ENCODE measurements at regions not wholly inside any gene's neighbourhood (a gene's known extent, or its start where the extent isn't known, plus 50 kb on each side); places are given as distances from the start of the nearest gene placed in this dataset.

DNA sequence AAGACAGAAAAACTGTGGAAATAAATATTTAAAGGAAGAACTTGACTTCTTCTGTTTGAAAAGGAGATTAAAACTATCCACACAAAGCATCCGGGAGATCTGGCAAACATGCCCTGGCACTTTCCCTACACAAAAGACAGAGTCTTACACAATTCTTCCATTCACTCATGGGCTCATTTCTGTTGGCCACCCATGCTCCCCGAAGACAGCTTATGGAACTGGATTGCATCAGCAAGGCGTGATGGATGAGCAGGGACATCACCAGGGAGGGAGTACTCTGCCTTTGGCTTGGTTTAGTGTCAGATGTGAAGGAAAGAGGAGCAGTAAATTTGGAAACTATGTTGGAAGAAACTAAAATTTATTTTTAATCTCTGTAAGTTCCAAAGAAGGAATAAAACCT lies 379.3 kb downstream of the CD109 start:
- H3K36me3 ChIP-seq (ENCODE audit: insufficient read depth, low read length) = no peaks in the 10 kb centered on the region
- no peaks in the 10 kb centered on the region for H3K27me3 ChIP-seq (ENCODE audit: insufficient read depth, low read length)
- no peaks in the 10 kb centered on the region for H3K9me3 ChIP-seq (ENCODE audit: low read length)
- H3K4me3 ChIP-seq (ENCODE audit: low read length) = no peak overlapping the region
- no peaks in the 10 kb centered on the region for H3K4me1 ChIP-seq (ENCODE audit: insufficient read depth, low read length)
- no peak overlapping the region for H2AFZ ChIP-seq (ENCODE audit: low read depth, low read length)

DNA sequence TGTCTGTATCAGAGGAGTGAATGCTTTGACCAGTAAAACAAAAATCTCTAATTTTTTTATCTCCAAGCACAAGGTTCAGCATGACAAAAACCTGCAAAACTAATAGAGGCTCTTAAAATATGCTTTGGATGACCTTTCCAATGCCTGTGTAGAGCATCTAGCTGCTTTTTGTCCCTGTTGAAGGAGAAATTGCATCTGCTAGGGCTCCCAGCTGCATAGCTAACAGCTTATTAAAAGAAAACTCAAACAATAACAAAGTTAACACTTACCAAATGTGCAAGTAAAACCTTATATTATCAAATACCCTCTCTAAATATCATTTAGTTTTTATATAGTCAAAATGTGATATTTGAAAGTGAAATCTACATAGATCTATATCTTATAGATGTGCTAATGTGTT lies 378.6 kb downstream of the CD109 start:
- Histone ChIP-seq H3K27me3 (ENCODE audit: insufficient read depth, low read length) (no peaks in the 10 kb centered on the region), H3K9me3 (ENCODE audit: low read length) (no peaks in the 10 kb centered on the region), H3K4me1 (ENCODE audit: insufficient read depth, low read length) (no peaks in the 10 kb centered on the region), H3K4me3 (ENCODE audit: low read length) (no peak overlapping the region), H3K36me3 (ENCODE audit: insufficient read depth, low read length) (no peaks in the 10 kb centered on the region), H2AFZ (ENCODE audit: low read depth, low read length) (no peak overlapping the region)

DNA sequence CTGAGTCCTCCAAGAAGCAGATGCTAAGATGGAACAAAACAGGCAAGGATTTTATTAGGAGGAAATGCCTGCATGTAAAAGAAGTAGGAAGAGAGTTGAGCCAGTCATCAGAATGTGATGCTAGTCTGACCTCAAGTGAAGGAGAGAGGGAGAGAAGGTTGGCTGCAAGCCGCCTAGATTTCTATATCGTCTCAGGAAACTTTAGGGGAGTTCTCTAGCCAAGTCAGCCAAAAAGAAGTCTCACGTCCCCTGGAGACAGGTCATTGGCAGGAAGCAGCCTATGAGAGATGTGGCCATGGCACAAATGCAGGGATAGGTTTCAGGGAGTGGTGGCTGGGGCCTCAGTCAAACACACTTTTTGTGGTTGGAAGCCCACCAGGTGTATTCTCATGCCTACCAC lies 378.0 kb downstream of the CD109 start:
- Histone ChIP-seq H3K36me3 (ENCODE audit: insufficient read depth, low read length) (no peaks in the 10 kb centered on the region), H3K4me3 (ENCODE audit: low read length) (no peak overlapping the region), H3K9me3 (ENCODE audit: low read length) (no peaks in the 10 kb centered on the region), H3K27me3 (ENCODE audit: insufficient read depth, low read length) (no peaks in the 10 kb centered on the region), H3K4me1 (ENCODE audit: insufficient read depth, low read length) (no peaks in the 10 kb centered on the region), H2AFZ (ENCODE audit: low read depth, low read length) (no peak overlapping the region)

DNA sequence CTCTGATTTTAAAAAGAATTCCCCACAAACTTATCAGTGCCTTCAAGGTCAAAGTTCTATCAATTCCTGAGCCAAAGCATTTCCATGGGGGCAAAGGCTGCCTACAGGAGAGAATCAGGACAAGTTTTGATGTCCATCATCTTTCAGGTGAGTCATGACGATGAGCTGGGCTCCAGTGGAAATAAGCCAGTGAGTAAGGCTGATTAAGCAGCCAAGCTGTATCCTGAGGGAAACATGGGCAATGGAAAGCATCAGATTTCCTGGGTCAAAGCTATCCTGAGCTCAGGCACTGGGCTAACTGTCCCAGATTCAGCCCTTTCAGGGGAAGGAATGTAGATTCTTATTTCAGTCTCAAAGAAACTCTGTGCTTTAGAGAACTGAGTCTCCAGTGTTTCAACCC lies 377.4 kb downstream of the CD109 start:
- no peaks in the 10 kb centered on the region for H3K4me1 ChIP-seq (ENCODE audit: insufficient read depth, low read length)
- no peaks in the 10 kb centered on the region for H3K27me3 ChIP-seq (ENCODE audit: insufficient read depth, low read length)
- H3K4me3 ChIP-seq (ENCODE audit: low read length) = no peak overlapping the region
- no peaks in the 10 kb centered on the region for H3K36me3 ChIP-seq (ENCODE audit: insufficient read depth, low read length)
- no peaks in the 10 kb centered on the region for H3K9me3 ChIP-seq (ENCODE audit: low read length)
- H2AFZ ChIP-seq (ENCODE audit: low read depth, low read length) = no peak overlapping the region

DNA sequence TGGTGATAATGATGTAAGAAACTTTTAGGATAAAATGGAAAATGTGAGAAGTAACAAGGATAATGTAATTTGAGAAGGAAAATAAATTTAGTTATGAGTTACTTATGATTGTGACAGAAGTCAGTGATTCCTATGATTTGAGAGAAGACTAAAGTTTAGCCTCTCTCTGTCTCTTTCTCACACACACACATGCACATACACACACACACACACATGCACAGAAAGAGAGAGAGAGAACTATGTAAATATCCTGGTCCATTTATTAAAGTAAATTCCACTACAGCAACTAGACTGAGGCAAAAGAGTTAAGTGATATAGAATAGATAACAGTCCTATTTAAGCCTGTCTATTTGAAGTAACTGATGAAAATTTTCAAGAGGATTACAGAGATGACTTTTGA lies 375.2 kb downstream of the CD109 start:
- Histone ChIP-seq H3K9me3 (ENCODE audit: low read length) (no peaks in the 10 kb centered on the region), H3K27me3 (ENCODE audit: insufficient read depth, low read length) (no peaks in the 10 kb centered on the region), H3K4me3 (ENCODE audit: low read length) (no peak overlapping the region), H2AFZ (ENCODE audit: low read depth, low read length) (no peak overlapping the region), H3K36me3 (ENCODE audit: insufficient read depth, low read length) (no peaks in the 10 kb centered on the region), H3K4me1 (ENCODE audit: insufficient read depth, low read length) (no peaks in the 10 kb centered on the region)

DNA sequence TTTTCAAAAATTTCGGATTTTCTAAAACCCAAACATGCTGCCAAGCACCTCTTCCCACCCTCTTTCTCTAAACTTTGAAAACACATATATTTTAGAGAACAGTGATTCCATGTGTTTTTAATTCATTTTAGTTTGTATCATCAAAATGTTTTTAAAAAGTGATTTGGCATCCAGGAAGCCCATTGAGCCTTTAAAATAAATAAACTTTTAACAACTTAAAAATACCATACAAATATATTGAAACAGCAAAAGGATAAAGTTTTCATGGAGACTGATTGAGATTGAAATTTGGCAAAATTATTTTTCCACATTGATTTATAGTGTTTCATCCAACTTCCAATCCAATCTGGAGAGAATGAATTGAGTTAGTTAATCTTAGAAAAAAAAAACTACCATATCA lies 374.7 kb downstream of the CD109 start:
- Histone ChIP-seq H3K36me3 (ENCODE audit: insufficient read depth, low read length) (no peaks in the 10 kb centered on the region), H3K4me3 (ENCODE audit: low read length) (no peak overlapping the region), H3K27me3 (ENCODE audit: insufficient read depth, low read length) (no peaks in the 10 kb centered on the region), H2AFZ (ENCODE audit: low read depth, low read length) (no peak overlapping the region), H3K9me3 (ENCODE audit: low read length) (no peaks in the 10 kb centered on the region), H3K4me1 (ENCODE audit: insufficient read depth, low read length) (no peaks in the 10 kb centered on the region)

DNA sequence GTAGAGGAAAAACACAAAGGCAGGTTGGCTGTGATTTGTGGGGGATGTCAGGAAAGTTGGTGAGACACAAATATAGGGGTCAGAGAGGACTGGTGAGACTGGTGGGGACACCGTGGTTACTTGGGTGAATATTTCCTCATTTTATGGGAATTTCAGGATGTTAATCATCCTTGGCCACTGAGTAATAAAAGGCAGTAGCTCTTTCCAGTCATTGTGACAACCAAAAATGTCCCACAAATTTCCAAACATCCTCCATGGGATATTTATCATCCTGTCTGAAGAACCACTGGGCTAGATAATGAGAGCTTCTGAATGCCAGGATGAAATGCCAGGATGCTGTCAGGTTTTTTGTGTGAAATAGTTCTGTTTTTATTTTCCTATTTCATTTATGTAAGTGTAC lies 374.1 kb downstream of the CD109 start:
- Histone ChIP-seq H3K36me3 (ENCODE audit: insufficient read depth, low read length) (no peaks in the 10 kb centered on the region), H3K4me1 (ENCODE audit: insufficient read depth, low read length) (no peaks in the 10 kb centered on the region), H2AFZ (ENCODE audit: low read depth, low read length) (no peak overlapping the region), H3K9me3 (ENCODE audit: low read length) (no peaks in the 10 kb centered on the region), H3K4me3 (ENCODE audit: low read length) (no peak overlapping the region), H3K27me3 (ENCODE audit: insufficient read depth, low read length) (no peaks in the 10 kb centered on the region)

DNA sequence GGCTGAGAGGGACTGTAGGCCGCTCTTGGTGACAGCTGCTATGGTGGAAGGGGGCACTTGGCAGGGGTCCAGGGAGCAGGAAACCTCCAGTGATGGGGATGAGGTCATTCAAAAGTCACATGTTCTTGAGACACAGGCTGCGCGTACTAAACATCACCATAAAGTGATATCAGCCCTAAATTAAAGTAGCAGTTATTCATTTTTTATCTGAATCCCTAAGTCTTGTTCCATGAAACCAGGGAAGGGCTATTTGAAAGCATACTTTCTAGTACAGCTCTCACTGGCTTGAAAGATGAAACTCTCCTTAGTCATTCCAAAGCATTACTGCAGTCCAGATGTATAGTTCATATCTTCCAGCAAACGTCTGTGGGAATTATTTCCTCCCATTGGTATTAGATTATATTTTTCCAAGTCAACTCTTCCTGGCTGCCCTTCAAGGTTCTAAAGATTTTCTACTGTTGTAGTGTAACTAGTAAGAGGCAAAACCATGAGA lies 373.1 kb downstream of the CD109 start:
- Histone ChIP-seq H3K36me3 (ENCODE audit: insufficient read depth, low read length) (no peaks in the 10 kb centered on the region), H3K9me3 (ENCODE audit: low read length) (no peaks in the 10 kb centered on the region), H3K27me3 (ENCODE audit: insufficient read depth, low read length) (no peaks in the 10 kb centered on the region), H3K4me1 (ENCODE audit: insufficient read depth, low read length) (no peaks in the 10 kb centered on the region), H3K4me3 (ENCODE audit: low read length) (no peak overlapping the region), H2AFZ (ENCODE audit: low read depth, low read length) (no peak overlapping the region)

DNA sequence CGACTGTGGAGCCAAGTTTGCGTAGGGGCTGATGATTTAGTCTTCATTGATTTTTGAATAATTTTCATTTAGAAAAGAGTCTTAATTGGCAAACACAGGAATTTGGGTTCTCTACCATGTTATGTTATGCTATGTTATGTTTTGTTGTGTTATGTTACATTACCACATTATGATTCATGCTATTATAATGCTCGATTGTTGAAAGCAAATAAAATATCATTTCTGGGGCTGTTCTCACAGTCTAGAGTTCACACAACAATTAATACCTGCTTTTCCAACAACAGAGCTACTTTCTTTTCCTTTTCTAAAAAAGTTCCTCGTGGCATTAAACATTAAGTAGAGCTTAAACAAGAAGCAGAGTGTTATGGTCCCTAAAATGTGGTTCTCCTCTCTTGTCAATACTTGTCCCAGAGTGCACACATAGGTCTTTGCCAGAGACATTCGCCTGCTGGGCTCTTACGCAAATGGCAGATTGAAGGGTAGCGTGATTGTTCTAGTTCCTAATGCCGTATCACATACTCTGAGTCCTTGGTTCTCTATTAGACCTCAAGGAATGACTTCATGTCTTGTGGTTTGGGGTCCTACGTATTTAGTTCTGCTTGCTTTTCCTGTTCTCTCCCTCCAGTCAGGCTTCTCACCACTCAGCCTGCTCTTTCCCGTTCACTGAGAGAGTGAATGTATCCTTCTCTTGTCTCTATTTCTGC lies 370.3 kb downstream of the CD109 start:
- no peaks in the 10 kb centered on the region for H3K9me3 ChIP-seq (ENCODE audit: low read length)
- no peak overlapping the region for H3K4me3 ChIP-seq (ENCODE audit: low read length)
- H3K4me1 ChIP-seq (ENCODE audit: insufficient read depth, low read length) = no peaks in the 10 kb centered on the region
- no peaks in the 10 kb centered on the region for H3K36me3 ChIP-seq (ENCODE audit: insufficient read depth, low read length)
- no peaks in the 10 kb centered on the region for H3K27me3 ChIP-seq (ENCODE audit: insufficient read depth, low read length)
- no peak overlapping the region for H2AFZ ChIP-seq (ENCODE audit: low read depth, low read length)

DNA sequence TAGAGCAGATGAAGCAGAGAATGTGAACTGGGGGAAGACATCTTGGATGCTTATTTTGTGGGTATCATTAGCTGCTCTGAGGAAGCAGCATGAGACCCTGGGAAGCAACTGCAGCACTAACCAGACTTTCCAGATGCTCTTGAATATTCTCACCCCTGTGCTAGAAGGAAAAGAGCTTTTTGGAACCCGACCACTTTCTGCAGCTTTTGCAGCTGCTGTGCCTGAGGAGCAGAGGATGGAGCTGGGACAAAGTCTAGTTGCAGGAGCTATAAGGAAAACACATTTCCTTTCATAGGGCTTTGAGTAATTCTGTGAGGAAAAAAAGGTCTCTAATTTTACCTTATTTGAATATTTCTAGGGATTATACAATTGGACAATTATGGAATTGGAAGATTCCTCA lies 369.7 kb downstream of the CD109 start:
- no peaks in the 10 kb centered on the region for H3K9me3 ChIP-seq (ENCODE audit: low read length)
- H2AFZ ChIP-seq (ENCODE audit: low read depth, low read length) = no peak overlapping the region
- no peaks in the 10 kb centered on the region for H3K36me3 ChIP-seq (ENCODE audit: insufficient read depth, low read length)
- no peak overlapping the region for H3K4me3 ChIP-seq (ENCODE audit: low read length)
- no peaks in the 10 kb centered on the region for H3K27me3 ChIP-seq (ENCODE audit: insufficient read depth, low read length)
- no peaks in the 10 kb centered on the region for H3K4me1 ChIP-seq (ENCODE audit: insufficient read depth, low read length)

DNA sequence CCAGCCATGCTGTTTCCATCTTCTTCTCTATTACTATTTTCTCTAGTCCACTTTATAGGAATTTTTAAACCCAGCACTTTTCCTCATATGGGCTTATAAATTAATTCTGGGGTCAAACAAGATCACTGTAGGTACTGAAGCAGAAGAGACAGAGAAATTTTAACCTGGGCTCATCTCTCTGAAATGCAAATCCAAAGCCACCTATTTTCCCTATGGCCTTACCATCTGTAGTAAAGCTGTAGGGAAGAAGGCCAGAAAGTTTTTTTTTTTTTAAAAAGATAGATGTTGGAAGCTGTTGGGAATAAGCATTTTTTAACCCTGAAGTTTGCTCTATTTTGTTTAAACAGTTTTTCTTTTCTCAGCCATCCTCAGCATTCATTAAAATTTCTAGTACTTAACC lies 367.4 kb downstream of the CD109 start:
- no peaks in the 10 kb centered on the region for H3K4me1 ChIP-seq (ENCODE audit: insufficient read depth, low read length)
- no peak overlapping the region for H3K4me3 ChIP-seq (ENCODE audit: low read length)
- H3K9me3 ChIP-seq (ENCODE audit: low read length) = no peaks in the 10 kb centered on the region
- no peaks in the 10 kb centered on the region for H3K27me3 ChIP-seq (ENCODE audit: insufficient read depth, low read length)
- H3K36me3 ChIP-seq (ENCODE audit: insufficient read depth, low read length) = no peaks in the 10 kb centered on the region
- H2AFZ ChIP-seq (ENCODE audit: low read depth, low read length) = no peak overlapping the region

DNA sequence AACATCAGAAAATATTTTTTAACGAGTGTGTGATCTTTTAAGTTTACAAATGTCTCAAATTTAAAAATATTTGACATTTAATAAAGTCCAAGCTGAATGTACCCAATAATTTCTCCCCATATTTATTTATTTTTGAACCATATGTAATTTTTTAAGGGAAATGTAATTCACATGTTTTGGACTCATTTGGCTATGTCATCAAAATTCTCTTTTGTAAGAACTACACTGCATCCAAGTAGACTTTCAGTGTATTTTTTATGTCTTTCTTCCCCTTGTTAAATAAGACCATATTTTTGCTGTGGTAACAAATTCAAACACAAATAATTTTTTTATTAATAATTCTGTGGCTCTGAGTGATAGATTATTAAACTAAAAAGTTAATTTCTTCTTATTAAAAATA lies 365.2 kb downstream of the CD109 start:
- no peak overlapping the region for H2AFZ ChIP-seq (ENCODE audit: low read depth, low read length)
- no peaks in the 10 kb centered on the region for H3K9me3 ChIP-seq (ENCODE audit: low read length)
- H3K36me3 ChIP-seq (ENCODE audit: insufficient read depth, low read length) = no peaks in the 10 kb centered on the region
- no peaks in the 10 kb centered on the region for H3K27me3 ChIP-seq (ENCODE audit: insufficient read depth, low read length)
- H3K4me1 ChIP-seq (ENCODE audit: insufficient read depth, low read length) = no peaks in the 10 kb centered on the region
- H3K4me3 ChIP-seq (ENCODE audit: low read length) = no peak overlapping the region

DNA sequence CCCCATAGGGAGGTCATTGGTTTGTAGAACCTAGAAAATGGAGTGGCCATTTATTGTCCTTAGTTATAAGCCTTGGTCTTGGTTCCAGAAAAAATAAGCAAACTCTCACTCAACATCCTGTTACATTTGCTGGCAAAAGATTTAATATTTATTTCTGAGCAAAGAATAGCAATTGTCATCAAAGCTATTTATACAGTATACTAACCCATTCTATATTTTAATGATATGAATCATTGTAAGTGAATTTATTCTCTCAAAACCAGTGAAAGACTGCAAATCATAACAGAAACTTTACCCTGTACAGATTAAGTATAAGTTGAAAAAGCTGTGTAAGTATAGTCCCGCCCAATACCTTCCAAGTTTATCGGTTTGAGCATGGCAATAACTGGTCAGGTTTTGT lies 364.4 kb downstream of the CD109 start:
- no peaks in the 10 kb centered on the region for H3K9me3 ChIP-seq (ENCODE audit: low read length)
- no peaks in the 10 kb centered on the region for H3K27me3 ChIP-seq (ENCODE audit: insufficient read depth, low read length)
- no peak overlapping the region for H3K4me3 ChIP-seq (ENCODE audit: low read length)
- H3K36me3 ChIP-seq (ENCODE audit: insufficient read depth, low read length) = no peaks in the 10 kb centered on the region
- no peak overlapping the region for H2AFZ ChIP-seq (ENCODE audit: low read depth, low read length)
- no peaks in the 10 kb centered on the region for H3K4me1 ChIP-seq (ENCODE audit: insufficient read depth, low read length)

DNA sequence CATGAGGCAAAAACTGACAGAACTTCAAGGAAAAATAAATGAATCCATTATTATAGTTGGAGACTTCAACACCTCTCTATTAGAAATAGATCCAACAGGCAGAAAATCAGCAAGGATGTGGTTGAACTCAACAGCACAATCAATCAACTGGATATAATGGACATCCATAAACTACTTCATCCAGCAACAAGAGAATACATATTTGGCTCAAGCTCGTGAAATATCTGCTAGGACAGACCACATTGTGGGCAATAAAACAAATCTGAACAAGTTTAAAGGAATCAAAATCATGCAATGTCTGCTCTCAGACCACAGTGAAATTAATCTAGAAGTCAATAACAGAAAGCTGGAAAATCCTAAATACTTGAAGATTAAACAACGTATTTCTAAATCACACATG lies 362.6 kb downstream of the CD109 start:
- Histone ChIP-seq H3K4me3 (ENCODE audit: low read length) (no peak overlapping the region), H3K27me3 (ENCODE audit: insufficient read depth, low read length) (no peaks in the 10 kb centered on the region), H2AFZ (ENCODE audit: low read depth, low read length) (no peak overlapping the region), H3K36me3 (ENCODE audit: insufficient read depth, low read length) (no peaks in the 10 kb centered on the region), H3K4me1 (ENCODE audit: insufficient read depth, low read length) (no peaks in the 10 kb centered on the region), H3K9me3 (ENCODE audit: low read length) (no peaks in the 10 kb centered on the region)

Data from neuron (in vitro differentiated cells).